Prostate gland (tissue), 2 donors: ENCODE measurements at regions not wholly inside any gene's neighbourhood (a gene's known extent, or its start where the extent isn't known, plus 50 kb on each side); places are given as distances from the start of the nearest gene placed in this dataset.

ENCODE experiments used
- CTCF ChIP-seq, 4 experiments: fragments of 200-600 bp in 2 of 4; fragments of 450-650 bp in 2 of 4; sonication (generic) in 2 of 4; IDR thresholded peaks; 1 replicate in 3 of 4; 2 replicates in 1 of 4; pipeline ENCODE4 v1.5.1; 2016 to 2019; ENCODE audit warnings: antibody characterized with exemption in 4 of 4, mild to moderate bottlenecking in 2 of 4, moderate library complexity in 2 of 4
- POLR2A ChIP-seq: fragments of 450-650 bp; IDR thresholded peaks from one replicate; pipeline ENCODE4 v1.6.1; 2016; ENCODE audit warnings: antibody characterized with exemption, mild to moderate bottlenecking

- TF ChIP-seq POLR2A: no peak
- no peak for TF ChIP-seq CTCF (IDR thresholded peaks at IDR 0.05)
Measured at GRCh38 chrX:25112156-25112555, 96.4 kb upstream of the ARX start.
